HCT116 (cell line): ENCODE measurements at regions not wholly inside any gene's neighbourhood (a gene's known extent, or its start where the extent isn't known, plus 50 kb on each side); places are given as distances from the start of the nearest gene placed in this dataset.

Experiments
- ATAC-seq: fragments of 200-7000 bp; cut with Tn5 transposase; 2 replicates; pipeline ENCODE4 v1.9.1; 2020; ENCODE audit warnings: mild to moderate bottlenecking, moderate library complexity
- BruUV-seq: library from RNA; stranded (reverse); fragments of 400-500 nt; replicated peaks from 2 replicates; lab custom pipeline; 2021; lab: Mats Ljungman, UMichigan
- CTCF ChIA-PET: fragments of 300-600 bp; sonication (Branson Sonifier 250); formaldehyde crosslinking; loops from one replicate; lab custom pipeline; 2021; ENCODE audit warnings: antibody characterized with exemption; lab: Charles Lee
- POLR2A ChIA-PET: fragments of 300-600, 350-600 bp; sonication (Branson Sonifier 250); formaldehyde crosslinking; loops from one replicate; lab custom pipeline; 2021; ENCODE audit warnings: antibody characterized with exemption; lab: Charles Lee
- RAD21 ChIA-PET, 2 experiments: fragments of 300-600 bp; sonication (Branson Sonifier 250); formaldehyde crosslinking; loops; one replicate each; lab custom pipeline; 2023; ENCODE audit warnings: low total read pairs in 2 of 2; ENCODE audit not compliant: uncharacterized antibody in 2 of 2, unreplicated experiment in 2 of 2, low non-redundant PET in 1 of 2; lab: Charles Lee
- DNase-seq: peaks from one replicate; pipeline ENCODE4 v3.0.0-alpha.2; 2010; ENCODE audit warnings: low read depth, low spot score
- H2AFZ ChIP-seq: fragments of 200-600 bp; shearing (Covaris generic), sonication (generic); 2 replicates; pipeline ENCODE4 v1.6.1; 2017; ENCODE audit warnings: low read depth, mixed run types, mixed read lengths, antibody characterized with exemption, low read length; ENCODE audit not compliant: poor library complexity, severe bottlenecking
- H3K27ac ChIP-seq: 2 replicates; pipeline ENCODE4 v1.5.1; 2012; ENCODE audit warnings: low read depth, low read length
- H3K27me3 ChIP-seq: fragments of 200-600 bp; sonication (generic); 2 replicates; pipeline ENCODE4 v1.6.1; 2016; ENCODE audit warnings: mixed run types, low read length, mixed read lengths; ENCODE audit not compliant: insufficient read depth
- H3K36me3 ChIP-seq, 2 experiments: fragments of 200-500 bp in 1 of 2; fragments of 200-600 bp in 1 of 2; sonication (Bioruptor generic) in 1 of 2; sonication (generic) in 1 of 2; 2 replicates each; pipeline versions ENCODE4 v1.5.1 to v1.6.1; 2014 to 2016; ENCODE audit warnings: low read length in 2 of 2, inconsistent platforms in 1 of 2, mixed read lengths in 1 of 2, mixed run types in 1 of 2; ENCODE audit not compliant: insufficient read depth in 2 of 2, control insufficient read depth in 1 of 2
- H3K4me1 ChIP-seq, 2 experiments: fragments of 200-600 bp in 1 of 2; sonication (generic) in 1 of 2; 2 replicates each; pipeline versions ENCODE4 v1.5.1 to v1.6.1; 2012 to 2017; ENCODE audit warnings: low read length in 2 of 2, inconsistent platforms in 1 of 2, mild to moderate bottlenecking in 1 of 2, mixed read lengths in 1 of 2, mixed run types in 1 of 2, moderate library complexity in 1 of 2; ENCODE audit not compliant: insufficient read depth in 2 of 2, control insufficient read depth in 1 of 2
- H3K4me2 ChIP-seq: fragments of 200-600 bp; sonication (generic); 2 replicates; pipeline ENCODE4 v1.6.1; 2017; ENCODE audit warnings: mixed run types, low read length, mixed read lengths
- H3K4me3 ChIP-seq, 2 experiments: fragments of 200-600 bp in 1 of 2; sonication (generic) in 1 of 2; replicated peaks in 1 of 2; 2 replicates each; pipeline ENCODE4 v1.5.1; 2011 to 2016; ENCODE audit warnings: low read length in 2 of 2, control low read depth in 1 of 2, low read depth in 1 of 2, mild to moderate bottlenecking in 1 of 2, mixed read lengths in 1 of 2, mixed run types in 1 of 2
- H3K79me2 ChIP-seq: fragments of 200-600 bp; sonication (generic); 2 replicates; pipeline ENCODE4 v1.6.1; 2017; ENCODE audit warnings: mild to moderate bottlenecking, mixed run types, low read length, moderate library complexity, mixed read lengths; ENCODE audit not compliant: insufficient read depth
- H3K9ac ChIP-seq: fragments of 200-600 bp; sonication (generic); 2 replicates; pipeline ENCODE4 v1.6.1; 2016; ENCODE audit warnings: low read length, mixed read lengths
- H3K9me2 ChIP-seq: fragments of 200-600 bp; sonication (generic), shearing (Covaris generic); 2 replicates; pipeline ENCODE4 v1.6.1; 2017; ENCODE audit warnings: mixed run types, mild to moderate bottlenecking, moderate library complexity; ENCODE audit not compliant: insufficient read depth
- H3K9me3 ChIP-seq, 2 experiments: fragments of 200-500 bp in 1 of 2; fragments of 200-600 bp in 1 of 2; sonication (Bioruptor generic) in 1 of 2; sonication (generic) in 1 of 2; 2 replicates each; pipeline ENCODE4 v1.6.1; 2014 to 2017; ENCODE audit warnings: low read length in 2 of 2, mixed read lengths in 2 of 2, inconsistent platforms in 1 of 2, low read depth in 1 of 2, mild to moderate bottlenecking in 1 of 2, mixed run types in 1 of 2, moderate library complexity in 1 of 2; ENCODE audit not compliant: control insufficient read depth in 1 of 2, insufficient read depth in 1 of 2
- H4K20me1 ChIP-seq: fragments of 200-600 bp; sonication (generic), shearing (Covaris generic); 2 replicates; pipeline ENCODE4 v1.6.1; 2017; ENCODE audit warnings: mixed run types, mild to moderate bottlenecking, moderate library complexity; ENCODE audit not compliant: insufficient read depth
- CBX3 ChIP-seq: IDR thresholded peaks from 2 replicates; pipeline ENCODE4 v1.6.1; 2012; ENCODE audit warnings: low read depth
- EGR1 ChIP-seq: IDR thresholded peaks from 2 replicates; pipeline ENCODE4 v1.6.1; 2012; ENCODE audit warnings: low read depth
- EZH2phosphoT487 ChIP-seq: fragments of 200-600 bp; IDR thresholded peaks from 2 replicates; pipeline ENCODE4 v1.6.1; 2018; ENCODE audit warnings: antibody characterized with exemption, borderline replicate concordance
- POLR2AphosphoS5 ChIP-seq: IDR thresholded peaks from 2 replicates; pipeline ENCODE4 v1.6.1; 2011; ENCODE audit warnings: mild to moderate bottlenecking, low read depth, low read length, moderate library complexity
- RAD21 ChIP-seq: IDR thresholded peaks from 2 replicates; pipeline ENCODE4 v1.6.1; 2012; ENCODE audit warnings: low read depth, mild to moderate bottlenecking
- TCF7L2 ChIP-seq: IDR thresholded peaks from 2 replicates; pipeline ENCODE4 v1.7.0; 2011; ENCODE audit warnings: borderline replicate concordance, inconsistent platforms; ENCODE audit not compliant: insufficient read depth, insufficient read length; ENCODE audit errors: extremely low read depth
- YY1 ChIP-seq: IDR thresholded peaks from 2 replicates; pipeline ENCODE4 v1.6.1; 2011; ENCODE audit warnings: low read length, low read depth, moderate library complexity, mild to moderate bottlenecking; ENCODE audit not compliant: insufficient replicate concordance; ENCODE audit errors: extremely low read depth
- intact Hi-C: fragments of 100-400 bp; cut with micrococcal nuclease; formaldehyde crosslinking; loops from 2 replicates; pipeline ENCODE4 v1.10.0; 2022
- TF ChIP-seq, protein P1 (sequence below), 3 experiments: fragments of 200-600 bp in 1 of 3; sonication (generic) in 1 of 3; IDR thresholded peaks in 2 of 3; conservative IDR thresholded peaks in 1 of 3; 2 replicates each; pipeline ENCODE4 v1.5.1; 2012 to 2017; ENCODE audit warnings: low read depth in 2 of 3, low read length in 2 of 3, antibody characterized with exemption in 1 of 3, borderline replicate concordance in 1 of 3, control low read depth in 1 of 3, mild to moderate bottlenecking in 1 of 3, mixed read lengths in 1 of 3, mixed run types in 1 of 3, moderate library complexity in 1 of 3; ENCODE audit not compliant: insufficient read depth in 1 of 3
- TF ChIP-seq, protein P2 (sequence below): IDR thresholded peaks from 2 replicates; pipeline ENCODE4 v1.6.1; 2012; ENCODE audit warnings: low read depth
- TF ChIP-seq, protein P3 (sequence below): IDR thresholded peaks from 2 replicates; pipeline ENCODE4 v1.6.1; 2012

DNA sequence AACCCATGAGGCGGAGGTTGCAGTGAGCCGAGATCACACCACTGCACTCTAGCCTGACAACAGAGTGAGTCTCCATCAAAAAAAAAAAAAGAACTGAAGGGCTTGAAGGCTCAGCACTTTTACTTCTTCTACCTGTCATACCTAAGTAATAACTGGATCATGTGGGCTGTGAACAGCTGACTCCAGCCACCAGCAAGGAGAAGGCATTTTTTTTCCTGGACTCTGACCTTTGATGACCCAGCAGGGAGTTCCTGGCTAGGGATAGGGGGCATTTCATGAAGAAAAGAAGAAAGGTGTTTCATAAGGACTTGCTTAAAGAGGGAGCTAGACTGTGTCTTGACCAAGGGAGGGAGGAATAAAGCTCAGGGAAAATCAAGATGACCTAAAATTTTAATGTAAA, 266.0 kb downstream of the ZNF621 start:
- H3K9me2 ChIP-seq: no peaks in the 10 kb centered on the region
- no peak for ATAC-seq
- BruUV-seq: no TSS peak
- H2AFZ ChIP-seq: no peak overlapping the region
- H3K36me3 ChIP-seq: no peaks in the 10 kb centered on the region
- H3K4me3 ChIP-seq: no peak overlapping the region
- intact Hi-C loops: no loop called here
- CTCF ChIA-PET: no interaction called here
- no peak overlapping the region for H3K27ac ChIP-seq
- RAD21 ChIA-PET: no interaction called here
- DNase-seq: no peak
- TF ChIP-seq TCF7L2: no peak
- no peak for TF ChIP-seq EZH2phosphoT487
- TF ChIP-seq CBX3: no peak
- TF ChIP-seq EGR1: no peak
- TF ChIP-seq, protein P1, sequence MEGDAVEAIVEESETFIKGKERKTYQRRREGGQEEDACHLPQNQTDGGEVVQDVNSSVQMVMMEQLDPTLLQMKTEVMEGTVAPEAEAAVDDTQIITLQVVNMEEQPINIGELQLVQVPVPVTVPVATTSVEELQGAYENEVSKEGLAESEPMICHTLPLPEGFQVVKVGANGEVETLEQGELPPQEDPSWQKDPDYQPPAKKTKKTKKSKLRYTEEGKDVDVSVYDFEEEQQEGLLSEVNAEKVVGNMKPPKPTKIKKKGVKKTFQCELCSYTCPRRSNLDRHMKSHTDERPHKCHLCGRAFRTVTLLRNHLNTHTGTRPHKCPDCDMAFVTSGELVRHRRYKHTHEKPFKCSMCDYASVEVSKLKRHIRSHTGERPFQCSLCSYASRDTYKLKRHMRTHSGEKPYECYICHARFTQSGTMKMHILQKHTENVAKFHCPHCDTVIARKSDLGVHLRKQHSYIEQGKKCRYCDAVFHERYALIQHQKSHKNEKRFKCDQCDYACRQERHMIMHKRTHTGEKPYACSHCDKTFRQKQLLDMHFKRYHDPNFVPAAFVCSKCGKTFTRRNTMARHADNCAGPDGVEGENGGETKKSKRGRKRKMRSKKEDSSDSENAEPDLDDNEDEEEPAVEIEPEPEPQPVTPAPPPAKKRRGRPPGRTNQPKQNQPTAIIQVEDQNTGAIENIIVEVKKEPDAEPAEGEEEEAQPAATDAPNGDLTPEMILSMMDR (IDR thresholded peaks at IDR 0.05 in 2 of 3, conservative IDR thresholded peaks at IDR 0.05 in 1 of 3; ENCODE audit: borderline replicate concordance in 1 of 3, insufficient read depth in 1 of 3, low read depth in 2 of 3, low read length in 2 of 3): no peak
- H4K20me1 ChIP-seq: no peaks in the 10 kb centered on the region
- no peaks in the 10 kb centered on the region for H3K79me2 ChIP-seq
- no peaks in the 10 kb centered on the region for H3K4me1 ChIP-seq
- H3K4me2 ChIP-seq: no peak overlapping the region
- POLR2A ChIA-PET: no interaction called here
- peaks cover 5% of the 10 kb centered on the region; the same call in 1 of the 2 replicates for H3K27me3 ChIP-seq
- no peak overlapping the region for H3K9ac ChIP-seq
- H3K9me3 ChIP-seq: no peaks in the 10 kb centered on the region

DNA sequence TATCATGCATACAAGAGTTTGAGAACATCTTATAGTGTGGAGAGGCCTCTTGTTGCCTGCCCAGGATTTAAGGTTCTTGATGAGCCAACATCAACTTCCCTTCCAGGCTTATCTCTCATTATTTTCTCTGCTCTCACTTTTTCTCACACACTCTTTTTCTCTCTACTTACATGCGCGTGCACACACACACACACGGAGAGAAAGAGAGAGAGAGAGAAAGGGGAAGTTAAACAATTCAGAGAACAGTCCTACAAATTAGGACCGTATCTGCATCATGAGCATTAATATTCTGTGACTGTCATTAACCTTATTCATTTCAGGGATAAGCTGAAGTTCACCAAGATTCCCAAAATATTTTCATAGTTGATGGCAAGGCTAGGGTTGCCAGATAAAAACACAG, 269.0 kb downstream of the ZNF621 start:
- no peak for TF ChIP-seq TCF7L2
- TF ChIP-seq YY1: no peak
- no peak for TF ChIP-seq POLR2AphosphoS5
- TF ChIP-seq RAD21: no peak
- TF ChIP-seq, protein P2, sequence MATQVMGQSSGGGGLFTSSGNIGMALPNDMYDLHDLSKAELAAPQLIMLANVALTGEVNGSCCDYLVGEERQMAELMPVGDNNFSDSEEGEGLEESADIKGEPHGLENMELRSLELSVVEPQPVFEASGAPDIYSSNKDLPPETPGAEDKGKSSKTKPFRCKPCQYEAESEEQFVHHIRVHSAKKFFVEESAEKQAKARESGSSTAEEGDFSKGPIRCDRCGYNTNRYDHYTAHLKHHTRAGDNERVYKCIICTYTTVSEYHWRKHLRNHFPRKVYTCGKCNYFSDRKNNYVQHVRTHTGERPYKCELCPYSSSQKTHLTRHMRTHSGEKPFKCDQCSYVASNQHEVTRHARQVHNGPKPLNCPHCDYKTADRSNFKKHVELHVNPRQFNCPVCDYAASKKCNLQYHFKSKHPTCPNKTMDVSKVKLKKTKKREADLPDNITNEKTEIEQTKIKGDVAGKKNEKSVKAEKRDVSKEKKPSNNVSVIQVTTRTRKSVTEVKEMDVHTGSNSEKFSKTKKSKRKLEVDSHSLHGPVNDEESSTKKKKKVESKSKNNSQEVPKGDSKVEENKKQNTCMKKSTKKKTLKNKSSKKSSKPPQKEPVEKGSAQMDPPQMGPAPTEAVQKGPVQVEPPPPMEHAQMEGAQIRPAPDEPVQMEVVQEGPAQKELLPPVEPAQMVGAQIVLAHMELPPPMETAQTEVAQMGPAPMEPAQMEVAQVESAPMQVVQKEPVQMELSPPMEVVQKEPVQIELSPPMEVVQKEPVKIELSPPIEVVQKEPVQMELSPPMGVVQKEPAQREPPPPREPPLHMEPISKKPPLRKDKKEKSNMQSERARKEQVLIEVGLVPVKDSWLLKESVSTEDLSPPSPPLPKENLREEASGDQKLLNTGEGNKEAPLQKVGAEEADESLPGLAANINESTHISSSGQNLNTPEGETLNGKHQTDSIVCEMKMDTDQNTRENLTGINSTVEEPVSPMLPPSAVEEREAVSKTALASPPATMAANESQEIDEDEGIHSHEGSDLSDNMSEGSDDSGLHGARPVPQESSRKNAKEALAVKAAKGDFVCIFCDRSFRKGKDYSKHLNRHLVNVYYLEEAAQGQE: no peak
- TF ChIP-seq, protein P3, sequence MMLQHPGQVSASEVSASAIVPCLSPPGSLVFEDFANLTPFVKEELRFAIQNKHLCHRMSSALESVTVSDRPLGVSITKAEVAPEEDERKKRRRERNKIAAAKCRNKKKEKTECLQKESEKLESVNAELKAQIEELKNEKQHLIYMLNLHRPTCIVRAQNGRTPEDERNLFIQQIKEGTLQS: no peak
- no peak for TF ChIP-seq EGR1
- no peak overlapping the region for H3K9ac ChIP-seq
- BruUV-seq: no TSS peak
- DNase-seq: no peak
- H3K9me2 ChIP-seq: no peaks in the 10 kb centered on the region
- intact Hi-C loops: no loop called here
- no peaks in the 10 kb centered on the region for H3K4me1 ChIP-seq
- CTCF ChIA-PET: no interaction called here
- H4K20me1 ChIP-seq: no peaks in the 10 kb centered on the region
- H3K36me3 ChIP-seq: no peaks in the 10 kb centered on the region
- no peaks in the 10 kb centered on the region for H3K9me3 ChIP-seq
- H2AFZ ChIP-seq: no peak overlapping the region
- H3K79me2 ChIP-seq: no peaks in the 10 kb centered on the region
- H3K27me3 ChIP-seq: 0 out of 2 replicates have a peak, but pooled peaks cover 5% of the 10 kb centered on the region
- H3K4me2 ChIP-seq: no peak overlapping the region
- POLR2A ChIA-PET: no interaction called here
- RAD21 ChIA-PET: no interaction called here
- ATAC-seq: no peak
- no peak overlapping the region for H3K27ac ChIP-seq
- no peak overlapping the region for H3K4me3 ChIP-seq
